ENCODE measurements at regions not wholly inside any gene's neighbourhood (a gene's known extent, or its start where the extent isn't known, plus 50 kb on each side); places are given as distances from the start of the nearest gene placed in this dataset.
"Not testable (repeated sequence)": the region's sequence is repeated elsewhere in the genome, so short reads cannot be mapped to it uniquely, and the experiment has no call there.

DNA sequence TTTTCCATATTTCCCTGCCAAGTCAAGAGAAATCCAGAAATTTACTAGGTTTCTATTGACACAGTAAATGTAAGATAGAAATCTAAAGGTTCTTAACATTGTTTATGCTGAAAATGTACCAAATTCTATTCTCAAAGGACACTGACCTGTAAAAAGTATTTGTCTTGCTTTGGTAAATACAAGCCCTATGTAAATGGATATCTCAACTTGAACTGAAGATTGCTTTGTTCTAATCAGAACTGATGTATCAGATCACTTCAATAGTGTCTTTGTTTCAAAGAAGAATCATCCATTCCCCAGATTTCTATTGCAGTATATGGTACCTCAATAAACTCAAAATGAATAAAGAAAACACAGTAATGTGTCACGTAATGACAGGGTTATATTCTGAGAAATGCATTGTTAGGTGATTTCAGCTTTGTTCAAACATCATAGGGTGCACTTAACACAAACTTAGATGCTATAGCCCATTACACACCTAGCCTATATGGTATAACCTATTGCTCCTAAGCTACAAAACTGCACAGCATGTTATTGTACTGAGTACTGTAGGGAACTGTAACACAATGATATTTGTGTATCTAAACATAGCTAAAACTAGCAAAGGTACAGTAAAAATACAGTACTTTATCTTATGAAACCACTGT lies 143.5 kb upstream of the NECTIN3 start:
- DNase-seq = no peak

DNA sequence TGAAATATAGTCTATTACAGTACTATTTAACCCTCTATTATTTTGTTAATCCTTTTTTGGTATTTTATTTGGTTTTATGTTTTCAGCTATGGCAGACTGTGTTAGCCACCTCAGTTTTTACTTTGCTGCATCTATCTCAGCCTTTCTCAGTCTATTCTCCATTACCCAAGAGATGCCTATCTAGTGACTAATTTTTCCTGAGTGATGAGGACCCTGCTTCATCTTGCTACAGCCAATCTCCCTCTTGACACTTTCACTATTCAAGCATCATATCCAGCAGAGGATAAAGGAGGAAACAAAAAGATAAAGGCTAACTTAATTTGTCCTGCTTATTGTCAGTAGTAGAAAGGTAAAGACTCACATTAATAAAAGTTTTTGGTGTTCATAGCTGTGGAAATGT lies 141.8 kb upstream of the NECTIN3 start:
- no peak for DNase-seq

DNA sequence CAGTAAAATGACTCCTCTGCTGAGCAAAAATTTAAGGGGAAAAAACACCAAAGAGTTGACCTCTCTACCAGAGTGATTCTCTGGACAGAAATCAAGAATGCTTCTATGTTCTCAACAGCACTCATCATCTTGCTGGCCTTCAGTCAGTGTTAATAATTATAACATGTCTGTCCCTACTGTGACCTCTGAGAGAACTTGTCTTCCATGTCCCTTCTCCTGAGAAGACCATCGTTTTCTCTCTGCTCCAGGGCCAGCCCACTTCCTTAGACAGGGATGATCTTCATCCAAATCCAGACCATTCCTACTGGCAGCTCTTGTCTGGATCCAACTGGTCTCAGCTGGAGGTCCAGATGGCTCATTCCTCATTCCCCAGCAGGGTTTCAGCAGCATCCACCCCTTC lies 139.0 kb upstream of the NECTIN3 start:
- no peak for DNase-seq

DNA sequence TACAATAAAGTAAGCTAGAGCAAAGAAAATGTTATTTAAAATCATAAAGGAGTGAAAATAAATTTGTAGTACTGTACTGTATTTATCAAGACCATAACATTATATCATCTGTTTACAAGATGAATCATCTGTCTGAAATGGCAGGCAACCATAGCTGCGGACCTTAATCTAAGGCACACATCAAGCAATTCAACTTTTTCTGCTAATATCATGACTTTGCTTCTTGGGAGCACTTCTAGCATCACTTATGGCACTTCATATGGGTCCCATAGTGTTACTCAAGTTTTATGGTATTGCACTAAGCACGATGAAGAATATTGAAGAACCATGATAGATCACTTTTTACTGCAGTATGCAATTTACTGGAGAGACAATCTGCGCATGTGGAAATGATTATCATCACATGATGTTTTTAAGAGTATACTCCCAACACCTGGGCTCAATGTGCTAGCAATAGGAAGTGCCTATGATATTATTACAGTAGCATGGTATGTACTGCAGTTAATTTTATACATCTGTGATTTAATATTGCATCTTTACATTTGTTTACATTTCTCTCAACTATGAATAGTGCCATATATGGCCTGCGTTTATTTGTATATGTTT lies 137.7 kb upstream of the NECTIN3 start:
- no peak for DNase-seq

DNA sequence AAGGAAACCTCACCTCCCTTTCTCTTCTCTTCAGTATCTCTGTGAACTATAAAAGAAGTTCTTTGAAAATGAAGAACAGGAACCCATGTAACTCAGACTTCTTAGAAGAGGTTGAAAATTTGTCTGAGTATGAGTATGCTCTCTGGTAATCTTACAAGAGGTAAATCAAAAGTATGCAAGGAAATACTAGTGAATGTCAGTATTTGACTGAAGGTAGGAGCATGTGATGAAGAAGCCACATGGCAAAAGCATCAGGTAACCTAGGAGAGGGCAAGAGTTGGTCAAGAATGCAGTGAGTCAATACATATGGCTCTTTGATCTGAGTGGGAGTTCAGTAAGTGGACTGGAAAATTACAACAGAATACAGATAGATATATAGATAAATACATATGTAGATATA lies 133.0 kb upstream of the NECTIN3 start:
- no peak for DNase-seq

DNA sequence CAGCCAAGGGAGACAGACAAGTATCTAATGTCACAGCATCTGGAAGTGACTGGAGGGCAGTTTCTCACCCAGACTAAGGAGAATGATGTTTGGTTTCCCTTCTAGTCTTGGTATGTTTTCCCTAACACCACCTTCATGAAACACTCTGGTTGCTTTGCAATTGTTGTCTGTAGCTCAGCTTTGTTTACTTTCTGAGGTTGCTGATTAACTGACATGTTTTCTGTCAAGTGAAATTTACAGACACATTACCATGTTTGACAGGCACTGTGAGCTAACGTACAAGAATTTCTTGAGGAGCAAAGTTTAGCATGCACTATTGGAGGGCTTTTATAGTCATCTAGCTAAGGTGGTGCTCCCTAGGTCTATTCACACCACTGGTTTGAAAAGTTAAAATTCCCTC lies 131.6 kb upstream of the NECTIN3 start:
- no peak for DNase-seq

DNA sequence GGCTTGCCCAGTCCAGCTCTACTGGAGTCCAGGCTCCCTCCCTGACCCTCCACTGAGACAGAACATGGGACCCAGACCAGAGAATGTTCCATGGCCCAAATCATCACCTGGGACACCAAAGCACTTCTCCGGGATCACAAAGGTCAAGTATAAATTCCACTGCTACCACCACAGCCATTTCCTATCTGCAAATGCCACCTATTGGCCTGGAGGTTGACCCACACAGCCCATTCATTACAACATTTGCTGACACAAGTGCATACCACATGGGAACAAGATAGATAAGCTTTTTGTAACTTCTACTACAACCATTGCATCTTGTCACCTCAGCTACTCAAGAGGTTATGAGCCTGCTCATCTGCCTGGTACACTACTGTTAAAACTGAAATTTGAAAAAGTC lies 126.8 kb upstream of the NECTIN3 start:
- no peak for DNase-seq

DNA sequence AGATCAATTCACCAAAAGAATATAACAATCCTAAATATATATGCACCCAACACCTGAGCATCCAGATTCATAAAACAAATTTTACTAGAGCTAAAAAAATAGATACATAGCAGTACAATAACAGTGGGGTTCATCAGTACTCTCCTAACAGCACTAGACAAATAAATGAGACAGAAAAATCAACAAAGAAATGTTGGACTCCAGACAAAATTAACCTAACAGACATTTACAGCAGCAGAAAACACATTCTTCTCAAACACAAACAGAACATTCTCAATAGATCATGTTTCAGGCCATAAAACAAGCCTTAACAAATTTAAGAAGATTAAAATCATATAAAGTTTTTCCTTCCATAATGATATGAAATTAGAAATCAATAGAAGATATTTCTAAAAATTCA lies 124.8 kb upstream of the NECTIN3 start:
- no peak for DNase-seq

DNA sequence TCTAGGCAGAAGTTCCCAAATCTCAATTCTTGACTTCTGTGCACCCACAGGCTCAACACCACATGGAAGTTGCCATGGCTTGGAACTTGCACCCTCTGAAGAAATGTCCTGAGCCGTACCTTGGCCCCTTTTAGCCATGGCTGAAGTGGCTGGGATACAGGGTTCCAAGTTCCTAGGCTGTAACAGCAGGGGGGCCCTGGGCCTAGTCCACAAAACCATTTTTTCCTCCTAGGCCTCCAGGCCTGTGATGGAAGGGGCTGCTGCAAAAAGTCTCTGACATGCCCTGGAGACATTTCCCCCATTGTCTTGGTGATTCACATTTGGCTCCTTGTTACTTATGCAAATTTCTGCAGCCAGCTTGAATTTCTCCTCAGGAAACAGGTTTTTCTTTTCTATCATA lies 122.4 kb upstream of the NECTIN3 start:
- not testable (repeated sequence) for DNase-seq

DNA sequence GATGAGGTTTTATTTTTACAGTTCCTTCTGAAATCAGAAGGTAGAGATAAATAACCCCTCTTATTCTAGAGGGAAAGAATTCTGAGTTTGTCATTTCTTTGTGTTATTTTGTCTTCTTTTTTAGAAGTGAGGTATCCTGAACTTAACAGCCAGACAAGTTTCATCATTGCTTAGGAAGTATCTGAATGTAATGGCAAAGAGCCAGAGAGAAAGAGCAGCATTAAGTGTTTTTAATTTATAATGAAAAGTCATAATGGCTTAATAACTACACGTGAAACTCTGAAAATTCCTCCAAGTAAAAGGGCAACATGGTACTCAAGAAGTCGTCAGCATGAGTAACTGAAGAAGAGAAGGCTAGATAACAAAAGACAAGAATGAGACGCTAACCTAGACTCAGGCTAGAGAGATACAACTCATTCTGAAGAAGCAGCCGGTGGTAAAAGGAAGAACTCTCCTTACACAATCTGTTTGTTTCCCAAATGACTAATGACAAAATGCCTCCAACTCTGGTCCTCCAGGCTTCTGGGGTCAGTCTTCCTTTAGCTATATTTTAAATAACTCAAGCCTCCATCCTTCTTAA lies 116.2 kb upstream of the NECTIN3 start:
- DNase-seq = no peak

DNA sequence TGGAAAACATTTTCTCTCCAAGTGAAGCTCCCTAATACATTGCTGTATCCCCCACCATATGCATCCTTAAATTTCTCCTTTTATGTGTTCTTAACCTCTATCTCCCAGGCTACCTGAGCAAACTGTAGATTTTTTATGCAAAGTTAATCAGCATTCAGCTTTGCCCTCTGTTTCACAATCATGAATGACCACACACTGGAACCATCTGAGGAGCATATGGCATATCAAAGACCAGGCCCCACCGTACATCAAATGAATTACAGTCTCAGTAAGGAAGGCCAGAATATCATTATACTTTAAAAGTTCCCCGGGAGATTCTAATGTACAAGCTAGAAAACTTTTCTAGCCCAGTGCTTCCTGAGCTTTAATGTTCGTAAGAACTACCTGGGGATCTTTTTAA lies 115.5 kb upstream of the NECTIN3 start:
- DNase-seq = no peak

DNA sequence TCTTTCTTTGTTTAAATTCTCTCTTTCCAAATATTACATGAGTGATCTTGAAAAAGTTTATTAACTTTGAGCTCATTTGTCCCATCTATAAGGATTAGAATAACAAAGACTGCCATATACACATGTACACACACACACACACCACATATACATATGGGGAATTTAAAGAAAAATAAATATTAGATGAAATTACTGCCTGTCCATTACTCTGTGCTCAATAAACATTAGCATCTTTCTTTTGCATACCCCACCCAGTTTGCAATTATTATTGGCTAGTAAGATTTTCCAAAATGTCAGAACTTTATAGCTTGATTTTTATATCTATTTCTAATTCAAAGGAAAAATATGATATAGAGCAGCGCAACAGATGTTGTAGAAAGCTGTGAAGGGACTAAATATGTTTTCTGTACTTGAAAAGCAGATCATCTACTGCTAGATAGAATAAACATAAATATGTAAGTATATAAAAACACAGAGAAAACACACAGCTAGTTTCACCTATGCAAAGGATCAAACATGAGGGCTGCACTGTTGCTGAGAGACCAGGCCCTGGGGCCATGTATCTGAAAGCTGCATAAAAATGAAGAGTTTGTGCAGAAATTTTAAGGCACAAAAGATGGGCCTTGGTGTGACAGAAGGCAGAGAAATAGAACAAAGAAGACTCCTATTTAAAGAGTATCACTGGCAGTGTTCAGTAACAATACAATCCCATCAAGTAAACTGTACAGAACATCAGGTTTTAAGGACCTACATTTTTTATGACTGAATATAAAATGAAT lies 114.2 kb upstream of the NECTIN3 start:
- DNase-seq = no peak

DNA sequence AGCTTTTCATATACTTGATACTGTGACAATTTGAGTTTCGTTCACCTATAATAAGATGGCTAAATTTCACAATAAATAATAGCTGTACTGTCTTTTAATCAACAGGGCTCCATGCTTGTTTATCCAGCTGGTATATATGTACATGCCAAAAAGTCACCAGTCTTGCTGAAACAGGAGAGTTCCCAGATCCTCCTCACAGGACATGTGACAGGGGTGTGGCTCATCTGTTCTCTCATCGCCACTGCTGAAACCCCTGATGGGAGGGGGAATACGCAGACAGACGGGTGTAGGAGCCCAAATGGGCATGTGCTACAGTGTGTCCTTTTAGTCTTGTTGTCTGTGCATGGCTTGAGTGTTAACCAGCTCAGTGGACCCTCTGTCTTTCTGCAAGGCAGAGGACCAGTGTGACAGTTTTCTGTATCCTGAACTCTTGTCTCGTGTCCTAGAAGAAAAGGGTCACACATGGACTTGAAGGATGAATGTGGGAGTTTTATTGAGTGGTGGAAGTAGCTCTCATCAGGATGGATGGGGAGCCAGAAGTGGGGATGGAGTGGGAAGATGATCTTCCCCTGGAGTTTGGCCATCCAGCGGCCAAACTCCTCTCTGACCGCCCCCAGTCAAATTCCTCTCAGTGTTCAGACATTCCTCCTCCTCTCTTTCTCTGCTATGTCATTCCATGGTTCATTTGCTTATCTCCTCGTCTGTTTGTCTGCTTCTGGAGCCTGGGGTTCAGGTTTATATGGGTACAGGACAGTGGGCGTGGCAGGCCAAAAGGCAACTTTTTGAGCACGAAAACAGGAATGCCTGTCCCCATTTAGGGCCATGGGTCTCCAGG lies 113.1 kb upstream of the NECTIN3 start:
- no peak for DNase-seq

DNA sequence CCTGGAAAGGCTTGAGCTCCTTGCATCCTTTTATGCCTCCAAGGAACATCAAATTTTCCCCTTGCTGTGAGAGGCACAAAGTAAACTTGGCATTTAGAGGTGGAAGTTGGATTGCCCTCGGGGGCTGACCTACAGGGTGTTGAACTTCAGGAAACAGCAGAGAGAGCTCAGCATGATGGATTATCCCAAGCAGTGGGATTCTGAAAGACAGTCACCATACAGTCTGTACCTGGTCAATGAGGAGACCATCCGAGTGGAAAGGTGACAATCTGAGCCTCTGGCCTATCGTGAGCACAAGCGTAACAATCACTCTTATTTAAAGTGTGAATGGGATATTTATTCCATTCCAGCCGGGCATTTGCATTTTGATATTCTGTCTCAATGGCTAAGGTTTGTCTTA lies 105.6 kb upstream of the NECTIN3 start:
- DNase-seq = no peak

DNA sequence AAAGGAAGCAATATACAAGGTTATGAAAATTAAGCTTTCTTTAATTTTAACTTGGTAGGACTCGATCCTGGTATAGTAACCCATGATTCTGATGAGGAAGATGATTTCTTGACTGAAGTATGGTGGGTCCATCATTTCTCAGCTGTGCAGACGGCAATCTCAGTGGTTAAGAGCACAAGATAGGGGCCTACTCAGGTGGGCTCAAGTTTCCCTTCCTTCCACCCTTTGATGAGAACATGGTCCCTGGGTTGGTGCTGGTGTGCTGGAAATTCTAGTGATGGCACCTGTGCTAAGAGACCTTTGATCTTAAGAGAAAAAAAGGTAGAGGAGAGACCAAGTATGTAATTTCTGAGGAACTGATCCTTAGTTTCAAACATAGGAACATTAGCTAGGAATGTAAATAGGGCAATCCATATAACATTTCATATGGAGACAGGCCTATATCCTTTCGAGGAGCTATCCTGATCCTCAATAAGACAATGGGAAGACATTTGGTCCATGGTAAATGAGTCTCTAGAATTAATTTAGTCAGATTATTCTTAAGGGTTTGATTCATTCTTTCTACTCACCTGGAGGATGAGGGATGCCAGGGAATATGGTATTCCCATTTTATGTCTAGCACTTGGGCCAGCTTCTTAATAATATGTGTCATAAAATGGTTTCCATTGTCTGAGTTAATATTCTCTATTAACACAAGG lies 104.5 kb upstream of the NECTIN3 start:
- DNase-seq = no peak

DNA sequence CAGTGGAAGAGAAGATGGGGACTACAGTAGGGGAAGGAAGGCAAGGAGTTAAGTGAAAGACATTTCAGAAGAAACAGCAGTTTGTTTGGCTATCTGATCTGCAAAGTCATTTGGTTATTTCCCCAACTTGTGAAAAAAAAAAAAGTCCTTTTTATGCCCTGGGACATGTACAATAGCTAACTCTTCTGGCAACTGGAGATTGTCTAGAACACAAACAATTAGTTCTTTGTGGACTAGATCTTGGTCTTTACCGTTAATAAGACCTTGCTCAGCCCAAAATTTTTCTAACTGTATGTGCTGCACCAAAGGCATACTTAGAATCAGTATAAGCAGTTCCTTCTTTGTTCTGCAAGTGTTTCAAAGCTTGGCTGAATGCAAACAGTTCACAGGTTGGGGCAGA lies 103.5 kb upstream of the NECTIN3 start:
- no peak for DNase-seq

DNA sequence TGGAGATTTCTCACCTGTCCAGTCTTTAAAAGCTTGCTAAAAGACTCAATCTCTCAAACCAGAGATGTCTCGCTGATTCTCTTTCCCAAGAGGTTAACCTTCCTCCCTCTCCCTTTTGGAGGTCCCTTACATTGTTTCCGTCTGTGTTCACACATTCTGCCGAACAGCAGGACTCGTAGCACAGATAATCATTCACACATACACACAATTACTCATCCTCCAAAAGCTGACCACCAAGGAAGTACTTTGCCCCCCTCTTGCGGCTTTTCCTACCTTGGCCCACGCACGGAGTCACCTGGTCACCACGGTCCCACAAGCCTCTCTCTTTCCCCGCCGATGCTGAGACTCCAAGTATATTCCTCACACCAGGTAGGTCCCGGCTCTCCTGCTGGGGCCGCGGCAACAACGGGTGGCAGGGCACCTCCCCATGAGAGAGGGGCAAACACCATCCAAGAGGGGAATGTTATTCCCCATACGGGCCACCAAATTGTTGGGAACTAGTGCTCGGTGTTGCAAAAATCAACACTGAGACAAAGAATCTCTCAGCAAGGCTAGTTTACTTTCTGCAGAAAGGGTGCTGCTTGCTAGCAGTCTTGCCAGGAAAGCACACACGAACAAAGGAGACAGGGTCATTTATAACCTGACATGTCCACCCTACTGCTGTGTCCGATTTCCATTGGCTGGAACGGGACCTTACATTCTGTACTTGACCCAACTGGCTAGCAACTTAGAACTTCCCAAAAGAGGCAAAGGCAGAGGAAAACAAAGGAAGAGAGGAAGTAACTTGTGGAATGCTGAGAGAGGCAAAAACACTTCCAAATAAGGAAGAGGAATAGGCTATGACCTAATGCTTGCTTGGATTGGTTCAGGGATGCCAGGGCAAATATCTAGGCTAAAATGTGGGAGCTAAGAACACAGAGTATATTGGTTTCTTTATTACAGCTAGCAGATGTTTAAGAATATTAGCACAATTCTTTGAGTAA lies 102.1 kb upstream of the NECTIN3 start:
- no peak for DNase-seq

DNA sequence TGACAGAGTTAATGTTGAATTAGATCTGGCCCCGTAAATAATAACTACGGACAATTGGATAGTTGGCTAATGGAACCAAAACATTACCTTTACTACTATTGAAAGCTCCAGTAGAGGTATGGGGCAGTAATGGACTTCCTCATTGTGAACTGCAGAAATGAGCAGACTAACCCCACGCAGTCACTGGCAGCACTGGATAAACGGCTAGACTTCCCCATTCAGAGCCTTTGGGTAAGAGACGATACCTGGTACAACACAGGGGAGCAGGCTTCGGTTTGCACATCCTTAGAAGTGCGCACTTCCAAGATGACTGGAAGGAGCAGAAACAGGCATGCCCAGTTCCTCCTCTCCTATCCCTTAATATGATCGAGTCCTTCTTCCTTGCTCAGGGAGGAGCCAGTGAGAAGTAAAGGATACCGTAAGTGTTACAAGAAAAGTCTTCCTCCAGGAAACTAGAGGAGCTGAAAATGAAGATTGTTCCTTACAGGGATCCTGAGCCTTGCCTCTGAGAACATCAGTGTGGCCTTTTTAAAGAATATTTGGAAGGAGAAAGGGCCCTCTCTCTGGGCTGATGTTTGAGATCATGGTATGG lies 100.5 kb upstream of the NECTIN3 start:
- no peak for DNase-seq

DNA sequence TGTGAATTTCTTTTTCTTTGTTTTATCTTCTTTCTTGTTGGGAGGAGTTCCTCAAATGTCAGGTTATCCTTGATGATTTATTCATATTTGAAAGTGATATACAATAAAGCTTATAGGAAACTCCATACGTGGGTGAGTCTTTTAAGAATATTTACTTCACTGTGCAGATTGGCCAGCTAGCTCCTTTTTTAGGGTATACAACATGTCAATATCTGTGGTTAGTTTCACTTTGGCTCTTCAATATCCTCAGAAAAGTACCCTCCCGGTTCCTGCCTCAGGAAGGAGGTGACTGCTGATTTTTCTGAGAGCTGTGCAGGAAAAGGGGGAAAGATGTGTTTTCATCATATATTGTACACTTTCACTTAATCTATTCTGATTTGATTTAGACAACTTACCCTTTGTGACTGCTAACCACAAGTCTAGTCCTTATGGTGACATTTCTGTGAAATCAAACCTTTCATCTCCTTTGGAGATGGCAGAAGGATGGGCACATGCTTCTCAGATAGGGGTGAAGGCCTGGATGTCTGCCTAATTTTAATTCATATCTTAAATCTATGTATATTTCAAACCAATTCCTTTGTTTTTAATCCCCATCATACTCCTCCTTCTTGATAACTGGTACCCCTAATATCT lies 98.2 kb upstream of the NECTIN3 start:
- DNase-seq = no peak

DNA sequence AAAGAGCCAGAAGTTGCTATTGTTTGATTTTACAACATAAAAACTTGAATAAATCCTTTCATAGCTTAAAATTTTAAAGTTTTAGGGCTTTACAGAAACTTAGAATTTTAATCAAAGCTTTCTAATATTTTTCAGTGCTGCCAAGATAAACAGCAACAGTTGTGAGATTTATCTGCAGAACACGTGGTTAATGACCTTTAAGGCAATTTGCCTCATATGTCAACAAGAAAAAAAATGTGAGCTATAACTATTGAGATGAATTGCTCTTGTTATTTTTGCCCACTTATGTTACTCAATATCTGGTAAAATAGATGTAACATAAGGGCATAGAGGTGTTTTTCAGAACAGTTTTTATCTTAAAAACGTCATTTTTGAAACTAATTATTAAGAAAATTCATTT lies 96.7 kb upstream of the NECTIN3 start:
- DNase-seq = no peak
